ENCODE measurements at regions not wholly inside any gene's neighbourhood (a gene's known extent, or its start where the extent isn't known, plus 50 kb on each side); places are given as distances from the start of the nearest gene placed in this dataset.

GRCh38 chr7:21146642-21147423, 281.1 kb upstream of the SP4 start:
- Mint-ChIP-seq H3K27ac (no peak overlapping the region), H3K27me3 (ENCODE audit: low read depth) (no peaks in the 10 kb centered on the region; the same call in 1 of the 2 replicates), H3K9me3 (peaks cover 7% of the 10 kb centered on the region; the same call in 1 of the 2 replicates), H3K36me3 (no peaks in the 10 kb centered on the region), H3K4me1 (peaks cover 26% of the 10 kb centered on the region), H3K4me3 (no peak overlapping the region)
- peak; percentile 77 for ATAC-seq
- CTCF ChIA-PET: interaction anchor here (0.8 to 1.1 kb wide), 3 partner anchors 18 to 107 kb away, joined by 3 to 6 read pairs (median 4); no protein-coding TSS in a partner anchor
- POLR2A ChIA-PET: interaction anchor here (0.6 to 1.0 kb wide), 2 partner anchors 23 to 356 kb away, joined by 4 read pairs; no protein-coding TSS in a partner anchor
- TF ChIP-seq HMGA2 (CRISPR knock-in tag; IDR thresholded peaks at IDR 0.05): no peak
- TF ChIP-seq, protein P1, sequence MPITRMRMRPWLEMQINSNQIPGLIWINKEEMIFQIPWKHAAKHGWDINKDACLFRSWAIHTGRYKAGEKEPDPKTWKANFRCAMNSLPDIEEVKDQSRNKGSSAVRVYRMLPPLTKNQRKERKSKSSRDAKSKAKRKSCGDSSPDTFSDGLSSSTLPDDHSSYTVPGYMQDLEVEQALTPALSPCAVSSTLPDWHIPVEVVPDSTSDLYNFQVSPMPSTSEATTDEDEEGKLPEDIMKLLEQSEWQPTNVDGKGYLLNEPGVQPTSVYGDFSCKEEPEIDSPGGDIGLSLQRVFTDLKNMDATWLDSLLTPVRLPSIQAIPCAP (CRISPR knock-in tag; IDR thresholded peaks at IDR 0.05): no peak
- TF ChIP-seq, protein P2, sequence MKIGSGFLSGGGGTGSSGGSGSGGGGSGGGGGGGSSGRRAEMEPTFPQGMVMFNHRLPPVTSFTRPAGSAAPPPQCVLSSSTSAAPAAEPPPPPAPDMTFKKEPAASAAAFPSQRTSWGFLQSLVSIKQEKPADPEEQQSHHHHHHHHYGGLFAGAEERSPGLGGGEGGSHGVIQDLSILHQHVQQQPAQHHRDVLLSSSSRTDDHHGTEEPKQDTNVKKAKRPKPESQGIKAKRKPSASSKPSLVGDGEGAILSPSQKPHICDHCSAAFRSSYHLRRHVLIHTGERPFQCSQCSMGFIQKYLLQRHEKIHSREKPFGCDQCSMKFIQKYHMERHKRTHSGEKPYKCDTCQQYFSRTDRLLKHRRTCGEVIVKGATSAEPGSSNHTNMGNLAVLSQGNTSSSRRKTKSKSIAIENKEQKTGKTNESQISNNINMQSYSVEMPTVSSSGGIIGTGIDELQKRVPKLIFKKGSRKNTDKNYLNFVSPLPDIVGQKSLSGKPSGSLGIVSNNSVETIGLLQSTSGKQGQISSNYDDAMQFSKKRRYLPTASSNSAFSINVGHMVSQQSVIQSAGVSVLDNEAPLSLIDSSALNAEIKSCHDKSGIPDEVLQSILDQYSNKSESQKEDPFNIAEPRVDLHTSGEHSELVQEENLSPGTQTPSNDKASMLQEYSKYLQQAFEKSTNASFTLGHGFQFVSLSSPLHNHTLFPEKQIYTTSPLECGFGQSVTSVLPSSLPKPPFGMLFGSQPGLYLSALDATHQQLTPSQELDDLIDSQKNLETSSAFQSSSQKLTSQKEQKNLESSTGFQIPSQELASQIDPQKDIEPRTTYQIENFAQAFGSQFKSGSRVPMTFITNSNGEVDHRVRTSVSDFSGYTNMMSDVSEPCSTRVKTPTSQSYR (CRISPR knock-in tag; IDR thresholded peaks at IDR 0.05): no peak
- DNase-seq (ENCODE audit: low spot score): peak; percentile 60

DNA sequence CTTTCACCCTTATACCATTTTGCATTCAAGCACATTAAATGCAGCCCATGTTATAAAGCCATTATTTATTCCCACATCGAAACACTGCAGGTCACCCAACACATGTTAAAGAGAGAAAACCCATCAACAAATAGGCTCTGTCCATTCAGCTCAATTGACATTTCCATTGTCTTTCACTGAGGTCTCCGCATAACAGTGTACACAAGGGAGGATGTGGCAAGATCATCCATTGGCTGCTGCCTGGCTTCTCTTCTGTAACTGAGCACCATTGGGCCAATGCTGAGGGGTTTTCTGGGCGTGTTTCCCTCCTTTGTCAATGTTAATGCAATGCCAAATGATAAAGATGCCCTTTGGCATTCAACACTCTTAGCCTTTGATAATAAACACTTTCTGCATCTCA, 278.1 kb upstream of the SP4 start:
- ChIA-PET CTCF (no interaction called here), POLR2A (no interaction called here)
- DNase-seq (ENCODE audit: low spot score) (no peak), ATAC-seq (no peak)
- no peaks in the 10 kb centered on the region for H3K27me3 Mint-ChIP-seq (ENCODE audit: low read depth)
- H3K4me1 Mint-ChIP-seq: peaks cover 26% of the 10 kb centered on the region
- H3K27ac Mint-ChIP-seq: no peak overlapping the region
- H3K9me3 Mint-ChIP-seq: peaks cover 7% of the 10 kb centered on the region; the same call in 1 of the 2 replicates
- no peaks in the 10 kb centered on the region for H3K36me3 Mint-ChIP-seq
- H3K4me3 Mint-ChIP-seq: no peak overlapping the region
- TF ChIP-seq, protein P3, sequence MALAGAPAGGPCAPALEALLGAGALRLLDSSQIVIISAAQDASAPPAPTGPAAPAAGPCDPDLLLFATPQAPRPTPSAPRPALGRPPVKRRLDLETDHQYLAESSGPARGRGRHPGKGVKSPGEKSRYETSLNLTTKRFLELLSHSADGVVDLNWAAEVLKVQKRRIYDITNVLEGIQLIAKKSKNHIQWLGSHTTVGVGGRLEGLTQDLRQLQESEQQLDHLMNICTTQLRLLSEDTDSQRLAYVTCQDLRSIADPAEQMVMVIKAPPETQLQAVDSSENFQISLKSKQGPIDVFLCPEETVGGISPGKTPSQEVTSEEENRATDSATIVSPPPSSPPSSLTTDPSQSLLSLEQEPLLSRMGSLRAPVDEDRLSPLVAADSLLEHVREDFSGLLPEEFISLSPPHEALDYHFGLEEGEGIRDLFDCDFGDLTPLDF (CRISPR knock-in tag; IDR thresholded peaks at IDR 0.05): no peak
- TF ChIP-seq SMAD4 (CRISPR knock-in tag; IDR thresholded peaks at IDR 0.05) (no peak), ZNF121 (CRISPR knock-in tag; IDR thresholded peaks at IDR 0.05) (no peak), CREB1 (CRISPR knock-in tag; IDR thresholded peaks at IDR 0.05) (no peak), EMX1 (CRISPR knock-in tag; IDR thresholded peaks at IDR 0.05) (no peak), ZNF425 (CRISPR knock-in tag; conservative IDR thresholded peaks at IDR 0.05) (no peak)
- TF ChIP-seq, protein P4, sequence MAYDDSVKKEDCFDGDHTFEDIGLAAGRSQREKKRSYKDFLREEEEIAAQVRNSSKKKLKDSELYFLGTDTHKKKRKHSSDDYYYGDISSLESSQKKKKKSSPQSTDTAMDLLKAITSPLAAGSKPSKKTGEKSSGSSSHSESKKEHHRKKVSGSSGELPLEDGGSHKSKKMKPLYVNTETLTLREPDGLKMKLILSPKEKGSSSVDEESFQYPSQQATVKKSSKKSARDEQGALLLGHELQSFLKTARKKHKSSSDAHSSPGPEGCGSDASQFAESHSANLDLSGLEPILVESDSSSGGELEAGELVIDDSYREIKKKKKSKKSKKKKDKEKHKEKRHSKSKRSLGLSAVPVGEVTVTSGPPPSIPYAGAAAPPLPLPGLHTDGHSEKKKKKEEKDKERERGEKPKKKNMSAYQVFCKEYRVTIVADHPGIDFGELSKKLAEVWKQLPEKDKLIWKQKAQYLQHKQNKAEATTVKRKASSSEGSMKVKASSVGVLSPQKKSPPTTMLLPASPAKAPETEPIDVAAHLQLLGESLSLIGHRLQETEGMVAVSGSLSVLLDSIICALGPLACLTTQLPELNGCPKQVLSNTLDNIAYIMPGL (CRISPR knock-in tag; IDR thresholded peaks at IDR 0.05): no peak
- TF ChIP-seq, protein P2 (CRISPR knock-in tag; IDR thresholded peaks at IDR 0.05): no peak
- TF ChIP-seq, protein P5, sequence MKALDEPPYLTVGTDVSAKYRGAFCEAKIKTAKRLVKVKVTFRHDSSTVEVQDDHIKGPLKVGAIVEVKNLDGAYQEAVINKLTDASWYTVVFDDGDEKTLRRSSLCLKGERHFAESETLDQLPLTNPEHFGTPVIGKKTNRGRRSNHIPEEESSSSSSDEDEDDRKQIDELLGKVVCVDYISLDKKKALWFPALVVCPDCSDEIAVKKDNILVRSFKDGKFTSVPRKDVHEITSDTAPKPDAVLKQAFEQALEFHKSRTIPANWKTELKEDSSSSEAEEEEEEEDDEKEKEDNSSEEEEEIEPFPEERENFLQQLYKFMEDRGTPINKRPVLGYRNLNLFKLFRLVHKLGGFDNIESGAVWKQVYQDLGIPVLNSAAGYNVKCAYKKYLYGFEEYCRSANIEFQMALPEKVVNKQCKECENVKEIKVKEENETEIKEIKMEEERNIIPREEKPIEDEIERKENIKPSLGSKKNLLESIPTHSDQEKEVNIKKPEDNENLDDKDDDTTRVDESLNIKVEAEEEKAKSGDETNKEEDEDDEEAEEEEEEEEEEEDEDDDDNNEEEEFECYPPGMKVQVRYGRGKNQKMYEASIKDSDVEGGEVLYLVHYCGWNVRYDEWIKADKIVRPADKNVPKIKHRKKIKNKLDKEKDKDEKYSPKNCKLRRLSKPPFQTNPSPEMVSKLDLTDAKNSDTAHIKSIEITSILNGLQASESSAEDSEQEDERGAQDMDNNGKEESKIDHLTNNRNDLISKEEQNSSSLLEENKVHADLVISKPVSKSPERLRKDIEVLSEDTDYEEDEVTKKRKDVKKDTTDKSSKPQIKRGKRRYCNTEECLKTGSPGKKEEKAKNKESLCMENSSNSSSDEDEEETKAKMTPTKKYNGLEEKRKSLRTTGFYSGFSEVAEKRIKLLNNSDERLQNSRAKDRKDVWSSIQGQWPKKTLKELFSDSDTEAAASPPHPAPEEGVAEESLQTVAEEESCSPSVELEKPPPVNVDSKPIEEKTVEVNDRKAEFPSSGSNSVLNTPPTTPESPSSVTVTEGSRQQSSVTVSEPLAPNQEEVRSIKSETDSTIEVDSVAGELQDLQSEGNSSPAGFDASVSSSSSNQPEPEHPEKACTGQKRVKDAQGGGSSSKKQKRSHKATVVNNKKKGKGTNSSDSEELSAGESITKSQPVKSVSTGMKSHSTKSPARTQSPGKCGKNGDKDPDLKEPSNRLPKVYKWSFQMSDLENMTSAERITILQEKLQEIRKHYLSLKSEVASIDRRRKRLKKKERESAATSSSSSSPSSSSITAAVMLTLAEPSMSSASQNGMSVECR (CRISPR knock-in tag; IDR thresholded peaks at IDR 0.05; ENCODE audit: borderline replicate concordance): no peak
